Urinary bladder (tissue), 3 donors: ENCODE measurements at regions not wholly inside any gene's neighbourhood (a gene's known extent, or its start where the extent isn't known, plus 50 kb on each side); places are given as distances from the start of the nearest gene placed in this dataset.

Source experiments
- DNase-seq: peaks from one replicate; pipeline ENCODE4 v3.0.0-alpha.2; 2015; ENCODE audit errors: extremely low spot score
- H3K27ac ChIP-seq: one replicate; pipeline ENCODE4 v1.5.1; 2013; ENCODE audit warnings: low read depth, mild to moderate bottlenecking, moderate library complexity
- H3K36me3 ChIP-seq: one replicate; pipeline ENCODE4 v1.6.1; 2013; ENCODE audit warnings: mild to moderate bottlenecking, moderate library complexity; ENCODE audit not compliant: insufficient read depth
- H3K4me1 ChIP-seq: one replicate; pipeline ENCODE4 v1.6.1; 2013; ENCODE audit warnings: mild to moderate bottlenecking, moderate library complexity; ENCODE audit not compliant: insufficient read depth
- H3K4me3 ChIP-seq: one replicate; pipeline ENCODE4 v1.5.1; 2013; ENCODE audit warnings: low read depth, low read length
- WGBS: extraction: QIAGEN DNeasy Blood & Tissue Kit; methylation state at CpG from one replicate; pipeline ENCODE4 v1.1.7; 2013; 5-methylcytosine and 5-hydroxymethylcytosine counted together
- donor health status: healthy with polysubstance abuse.
- donor health status: healthy.

DNA sequence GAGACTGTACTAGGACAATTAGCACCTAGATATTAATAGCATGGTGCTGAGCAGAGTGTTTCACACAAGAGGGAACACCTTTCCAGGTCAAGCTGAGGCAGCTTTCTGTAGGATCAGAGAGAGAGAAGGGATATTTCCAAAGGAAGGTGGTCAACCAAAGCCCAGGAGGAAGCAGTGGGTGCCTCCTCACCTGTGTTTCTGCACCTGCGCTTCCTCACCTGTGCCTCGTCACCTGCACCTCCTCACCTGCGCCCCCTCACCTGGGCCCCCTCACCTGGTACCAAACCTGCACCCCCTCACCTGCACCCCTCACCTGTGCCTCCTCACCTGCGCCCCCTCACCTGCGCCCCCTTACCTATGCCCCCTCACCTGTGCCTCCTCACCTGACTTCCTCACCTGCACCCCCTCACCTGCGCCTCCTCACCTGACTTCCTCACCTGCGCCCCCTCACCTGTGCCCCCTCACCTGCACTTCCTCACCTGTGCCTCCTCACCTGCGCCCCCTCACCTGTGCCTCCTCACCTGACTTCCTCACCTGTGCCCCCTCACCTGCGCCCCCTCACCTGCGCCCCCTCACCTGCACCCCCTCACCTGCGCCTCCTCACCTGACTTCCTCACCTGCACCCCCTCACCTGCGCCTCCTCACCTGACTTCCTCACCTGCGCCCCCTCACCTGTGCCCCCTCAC, 67.9 kb downstream of the TTLL2 start:
- Histone ChIP-seq H3K27ac (no peak overlapping the region), H3K36me3 (no peaks in the 10 kb centered on the region), H3K4me1 (no peaks in the 10 kb centered on the region), H3K4me3 (no peak overlapping the region)
- DNase-seq = no peak
- WGBS = 88% methylated on average over 13 of the region's 13 CpGs

DNA sequence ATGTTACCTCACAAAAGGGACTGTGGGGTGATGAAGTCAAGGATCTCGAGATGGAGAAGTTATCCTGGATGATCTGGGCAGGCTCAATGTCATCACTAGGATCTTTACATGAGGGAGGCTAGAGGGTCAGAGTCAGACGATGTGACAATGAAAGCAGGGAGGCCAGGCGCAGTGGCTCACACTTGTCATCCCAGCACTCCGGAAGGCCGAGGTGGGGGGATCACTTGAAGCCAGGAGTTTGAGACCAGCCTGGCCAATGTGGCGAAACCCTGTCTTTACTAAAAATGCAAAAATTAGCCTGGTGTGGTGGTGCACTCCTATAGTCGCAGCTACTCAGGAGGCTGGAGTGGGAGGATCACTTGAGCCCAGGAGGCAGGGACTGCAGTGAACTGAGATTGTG, 68.8 kb downstream of the TTLL2 start:
- WGBS = 75% methylated on average over 7 of the region's 7 CpGs
- H3K4me3 ChIP-seq = no peak overlapping the region
- DNase-seq = no peak
- H3K27ac ChIP-seq = no peak overlapping the region
- H3K4me1 ChIP-seq = no peaks in the 10 kb centered on the region
- no peaks in the 10 kb centered on the region for H3K36me3 ChIP-seq

DNA sequence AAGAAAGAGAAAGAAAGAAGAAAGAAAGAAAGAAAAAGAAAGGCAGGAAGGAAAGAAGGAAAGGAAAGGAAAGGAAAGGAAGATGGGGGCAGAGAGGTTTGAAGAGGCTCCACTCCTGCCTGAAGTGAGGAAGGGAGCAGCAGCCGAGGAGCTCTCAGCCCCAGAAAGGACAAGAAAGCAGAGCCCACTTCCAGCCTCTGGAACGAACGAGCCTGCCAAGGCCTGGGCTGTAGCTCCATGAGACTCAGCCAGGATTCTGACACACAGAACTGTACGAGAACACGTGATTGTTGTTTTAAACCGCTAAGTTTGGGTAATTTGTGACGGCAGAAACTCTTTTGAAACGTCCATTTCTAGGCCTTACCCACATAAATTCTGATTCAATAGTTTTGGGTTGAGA, 69.5 kb downstream of the TTLL2 start:
- no peak for DNase-seq
- H3K4me1 ChIP-seq = no peaks in the 10 kb centered on the region
- no peak overlapping the region for H3K4me3 ChIP-seq
- 48% methylated on average over 8 of the region's 8 CpGs for WGBS
- H3K36me3 ChIP-seq = no peaks in the 10 kb centered on the region
- no peak overlapping the region for H3K27ac ChIP-seq

DNA sequence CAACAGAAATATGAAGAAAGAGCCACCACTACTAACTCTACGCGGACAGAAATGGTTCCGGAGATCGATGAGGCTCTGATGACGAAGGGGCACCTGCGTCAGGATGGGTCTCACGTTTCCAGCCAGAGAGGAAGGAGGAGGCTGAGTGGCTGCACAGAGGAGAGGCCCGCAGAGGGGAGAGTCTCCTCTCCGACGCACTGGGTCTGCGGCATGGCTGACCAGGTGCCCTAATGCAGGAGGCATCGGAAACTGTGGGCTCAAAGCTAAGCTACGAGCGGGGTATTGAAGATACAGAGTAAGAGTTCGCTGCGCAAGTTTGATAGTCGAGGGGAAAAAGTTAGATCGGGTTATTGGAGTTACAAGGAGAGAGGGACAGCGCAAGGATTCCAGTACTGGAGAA, 69.9 kb downstream of the TTLL2 start:
- 94% methylated on average over 19 of the region's 19 CpGs for WGBS
- H3K4me3 ChIP-seq = no peak overlapping the region
- no peak overlapping the region for H3K27ac ChIP-seq
- no peaks in the 10 kb centered on the region for H3K4me1 ChIP-seq
- DNase-seq = no peak
- H3K36me3 ChIP-seq = no peaks in the 10 kb centered on the region

- Histone ChIP-seq H3K36me3 (no peaks in the 10 kb centered on the region), H3K4me3 (no peak overlapping the region), H3K4me1 (no peaks in the 10 kb centered on the region), H3K27ac (no peak overlapping the region)
- DNase-seq = no peak
- WGBS = 84% methylated on average over 16 of the region's 16 CpGs
These were observed 71.3 kb downstream of the TTLL2 start for GRCh38 chr6:167396068-167396658.

GRCh38 chr6:167396659-167397490, 72.0 kb downstream of the TTLL2 start:
- DNase-seq = no peak
- Histone ChIP-seq H3K27ac (no peak overlapping the region), H3K4me3 (no peak overlapping the region), H3K36me3 (no peaks in the 10 kb centered on the region), H3K4me1 (no peaks in the 10 kb centered on the region)
- WGBS = 87% methylated on average over 23 of the region's 23 CpGs

GRCh38 chr6:167397712-167398111, 72.8 kb downstream of the TTLL2 start:
- Histone ChIP-seq H3K36me3 (no peaks in the 10 kb centered on the region), H3K27ac (no peak overlapping the region), H3K4me3 (no peak overlapping the region), H3K4me1 (no peaks in the 10 kb centered on the region)
- DNase-seq = no peak
- WGBS = 98% methylated on average over 6 of the region's 6 CpGs

DNA sequence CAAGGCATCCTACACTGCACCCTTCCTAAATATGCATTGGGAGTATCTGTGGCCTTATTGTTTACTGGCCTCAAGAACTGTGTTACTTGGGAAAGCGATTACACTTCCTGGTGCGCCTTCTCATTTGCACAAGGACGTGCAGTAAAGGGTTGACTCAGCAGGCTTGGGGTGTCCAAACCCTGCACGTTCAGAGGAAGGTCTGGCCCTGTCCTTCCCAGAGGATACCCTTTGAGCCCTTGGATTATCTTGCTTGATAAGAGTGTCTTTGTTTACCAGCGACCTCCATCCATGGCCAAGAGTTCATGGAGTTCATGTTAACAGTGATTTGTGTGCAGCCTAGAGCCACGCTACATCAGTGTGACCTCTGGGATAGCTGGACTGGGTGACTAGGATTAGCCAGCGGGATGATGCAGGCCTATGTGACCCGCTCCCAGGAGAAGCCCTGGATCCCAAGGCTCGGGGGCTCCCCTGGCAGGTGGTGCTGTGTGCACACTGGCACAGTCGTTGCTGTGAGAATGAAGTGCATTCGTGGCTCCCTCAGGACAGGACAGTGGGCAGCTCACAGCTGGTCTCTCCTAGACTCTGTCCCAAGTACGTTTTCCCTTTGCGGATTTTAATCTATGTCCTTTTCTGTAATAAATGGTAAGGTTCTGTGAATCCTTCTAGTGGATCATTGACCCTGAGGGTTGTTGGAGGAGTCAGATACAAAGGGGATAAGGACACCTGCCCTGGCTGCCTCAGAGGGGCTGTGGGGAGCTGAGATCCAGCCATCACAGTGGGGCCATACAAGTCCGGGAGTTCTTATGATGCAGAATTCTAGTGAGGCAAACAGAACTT, 73.5 kb downstream of the TTLL2 start:
- DNase-seq = no peak
- H3K4me1 ChIP-seq = no peaks in the 10 kb centered on the region
- no peak overlapping the region for H3K4me3 ChIP-seq
- no peaks in the 10 kb centered on the region for H3K36me3 ChIP-seq
- no peak overlapping the region for H3K27ac ChIP-seq
- WGBS = 82% methylated on average over 14 of the region's 14 CpGs

DNA sequence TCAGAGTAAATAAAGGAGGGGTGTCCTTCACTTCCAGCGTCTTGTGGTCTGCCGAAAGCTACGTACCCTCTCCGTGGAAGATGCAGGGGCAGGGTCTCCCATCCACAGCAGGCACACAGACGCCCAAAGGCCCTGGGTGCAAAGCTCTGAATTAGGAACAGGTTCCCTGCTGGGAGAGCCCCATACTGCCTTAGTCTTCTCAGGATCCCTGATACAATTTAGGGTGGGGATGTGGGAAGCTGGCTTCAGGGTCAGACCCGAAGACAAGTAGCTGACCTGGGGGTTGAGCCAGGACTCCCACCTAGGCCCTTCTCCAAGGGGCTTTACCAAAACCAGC, 74.1 kb downstream of the TTLL2 start:
- H3K27ac ChIP-seq = no peak overlapping the region
- no peaks in the 10 kb centered on the region for H3K36me3 ChIP-seq
- no peak overlapping the region for H3K4me3 ChIP-seq
- 87% methylated on average over 6 of the region's 6 CpGs for WGBS
- H3K4me1 ChIP-seq = no peaks in the 10 kb centered on the region
- no peak for DNase-seq

DNA sequence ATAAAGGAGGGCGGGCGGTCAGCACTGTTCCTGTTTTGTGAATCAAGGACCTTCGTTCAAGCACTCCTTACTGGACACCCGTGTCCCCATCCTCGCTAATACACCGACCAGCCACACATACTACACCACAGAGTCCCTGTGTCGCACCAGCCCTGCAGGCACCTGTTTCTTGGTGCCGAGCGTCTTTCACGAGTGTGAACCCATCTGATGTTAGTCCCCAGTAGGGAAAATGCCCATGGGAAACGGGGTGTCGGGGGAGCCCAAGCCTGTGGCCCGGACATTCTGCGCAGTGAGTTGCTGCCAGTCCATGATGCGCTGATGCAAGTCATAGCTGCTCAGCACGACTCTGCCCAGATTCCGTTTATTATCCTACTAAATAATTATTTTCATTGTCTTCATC, 74.7 kb downstream of the TTLL2 start:
- DNase-seq = no peak
- Histone ChIP-seq H3K4me1 (no peaks in the 10 kb centered on the region), H3K36me3 (no peaks in the 10 kb centered on the region), H3K4me3 (no peak overlapping the region), H3K27ac (no peak overlapping the region)
- 92% methylated on average over 17 of the region's 17 CpGs for WGBS

DNA sequence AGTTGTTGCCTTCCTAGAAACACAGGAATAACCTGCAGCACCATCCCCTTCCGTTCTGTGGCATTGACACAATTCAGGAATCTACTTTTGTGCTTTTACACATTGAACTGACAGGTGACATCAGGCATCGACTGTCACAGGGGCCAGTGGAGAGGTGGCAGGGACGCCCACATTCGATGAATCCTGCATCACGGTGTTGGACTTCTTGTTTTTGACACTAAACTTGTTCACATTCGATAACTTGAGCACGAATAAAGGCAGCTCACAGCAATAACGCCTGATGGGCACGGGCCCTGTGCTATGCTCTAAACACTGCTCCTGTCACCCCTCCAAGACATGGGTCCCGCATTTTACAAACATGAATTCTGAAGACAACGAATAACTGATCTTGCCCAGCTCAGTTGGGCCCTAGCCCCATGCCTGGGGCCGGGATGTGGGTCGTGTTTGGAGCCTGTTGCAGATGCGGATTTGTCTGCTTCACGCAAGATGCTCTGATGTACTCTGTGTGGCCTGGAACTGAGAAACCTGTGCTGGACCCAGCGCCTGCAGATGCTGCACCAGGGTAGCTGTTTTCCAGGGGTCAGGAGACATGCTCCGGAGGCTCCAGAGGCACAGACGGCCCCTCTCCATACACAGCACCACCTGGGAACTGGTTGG, 75.7 kb downstream of the TTLL2 start:
- no peak overlapping the region for H3K27ac ChIP-seq
- DNase-seq = no peak
- no peak overlapping the region for H3K4me3 ChIP-seq
- WGBS = 92% methylated on average over 18 of the region's 18 CpGs
- no peaks in the 10 kb centered on the region for H3K4me1 ChIP-seq
- no peaks in the 10 kb centered on the region for H3K36me3 ChIP-seq

DNA sequence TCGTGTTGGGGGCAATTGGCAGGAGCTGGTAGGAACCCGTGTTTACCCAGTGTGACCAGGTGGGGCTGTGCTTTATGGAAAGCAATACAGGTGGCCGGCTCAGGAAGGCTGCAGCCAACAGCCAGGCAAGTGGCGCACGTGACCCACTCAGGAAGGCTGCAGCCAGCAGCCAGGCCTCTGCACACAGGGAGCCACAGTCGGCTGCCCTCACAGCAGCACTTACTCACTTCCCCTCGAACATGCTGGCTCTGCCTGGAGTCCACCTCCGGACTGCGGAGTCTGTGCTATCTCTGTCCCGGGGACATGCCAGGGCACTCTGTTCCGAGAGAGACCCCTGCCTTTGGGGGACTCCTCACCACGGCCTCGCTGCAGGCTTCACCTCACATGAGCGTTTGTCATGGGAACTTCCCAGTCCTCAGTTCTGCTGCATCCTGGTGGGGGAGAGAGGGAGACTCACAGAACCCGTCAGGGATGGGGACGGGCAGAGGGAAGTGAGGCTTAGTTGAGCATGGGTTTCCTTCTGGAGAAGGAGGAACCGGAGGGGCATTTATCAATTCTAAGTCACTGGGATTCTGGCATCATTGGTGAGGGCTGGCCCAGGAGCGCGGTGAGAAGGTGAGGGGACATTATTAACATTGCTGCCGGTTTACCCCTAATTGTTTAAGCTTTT, 76.8 kb downstream of the TTLL2 start:
- Histone ChIP-seq H3K36me3 (no peaks in the 10 kb centered on the region), H3K4me1 (no peaks in the 10 kb centered on the region), H3K27ac (no peak overlapping the region), H3K4me3 (no peak overlapping the region)
- no peak for DNase-seq
- 59% methylated on average over 20 of the region's 20 CpGs for WGBS

- no peak overlapping the region for H3K4me3 ChIP-seq
- no peaks in the 10 kb centered on the region for H3K4me1 ChIP-seq
- no peak overlapping the region for H3K27ac ChIP-seq
- no peak for DNase-seq
- 82% methylated on average over 16 of the region's 16 CpGs for WGBS
- H3K36me3 ChIP-seq = no peaks in the 10 kb centered on the region
These were observed 77.4 kb downstream of the TTLL2 start for GRCh38 chr6:167402195-167402686.
